Neuronal stem cell (in vitro differentiated cells): ENCODE measurements at regions not wholly inside any gene's neighbourhood (a gene's known extent, or its start where the extent isn't known, plus 50 kb on each side); places are given as distances from the start of the nearest gene placed in this dataset.

Source experiments
- DNase-seq: peaks from one replicate; pipeline ENCODE4 v3.0.0-alpha.2; 2013; ENCODE audit warnings: low spot score
- H2AFZ ChIP-seq: one replicate; pipeline ENCODE4 v1.6.1; 2013; ENCODE audit warnings: mild to moderate bottlenecking, low read length, inconsistent platforms
- H2AK5ac ChIP-seq: 2 replicates; pipeline ENCODE4 v1.6.1; 2013; ENCODE audit warnings: low read depth, mild to moderate bottlenecking, inconsistent platforms, low read length, moderate library complexity, mixed read lengths
- H2BK120ac ChIP-seq: 2 replicates; pipeline ENCODE4 v1.6.1; 2013; ENCODE audit warnings: low read depth, mild to moderate bottlenecking, inconsistent platforms, low read length, moderate library complexity, mixed read lengths
- H2BK12ac ChIP-seq: one replicate; pipeline ENCODE4 v1.6.1; 2013; ENCODE audit warnings: low read length, inconsistent platforms
- H2BK15ac ChIP-seq: 2 replicates; pipeline ENCODE4 v1.6.1; 2013; ENCODE audit warnings: mild to moderate bottlenecking, low read length, inconsistent platforms, mixed read lengths
- H2BK5ac ChIP-seq: one replicate; pipeline ENCODE4 v1.6.1; 2013; ENCODE audit warnings: inconsistent platforms, mild to moderate bottlenecking, low read length, moderate library complexity
- H3K14ac ChIP-seq: one replicate; pipeline ENCODE4 v1.6.1; 2013; ENCODE audit warnings: low read length, inconsistent platforms
- H3K18ac ChIP-seq: 2 replicates; pipeline ENCODE4 v1.6.1; 2013; ENCODE audit warnings: low read length, inconsistent platforms
- H3K23ac ChIP-seq: 2 replicates; pipeline ENCODE4 v1.6.1; 2013; ENCODE audit warnings: low read depth, mild to moderate bottlenecking, mixed read lengths, low read length, inconsistent platforms; ENCODE audit not compliant: poor library complexity
- H3K27ac ChIP-seq: replicated peaks from 3 replicates; pipeline ENCODE4 v1.5.1; 2013; ENCODE audit warnings: low read length, inconsistent platforms
- H3K27me3 ChIP-seq, 3 experiments: 2 replicates each; pipeline ENCODE4 v1.6.1; 2013; ENCODE audit warnings: low read length in 3 of 3, mild to moderate bottlenecking in 2 of 3, inconsistent platforms in 1 of 3, low read depth in 1 of 3, mixed read lengths in 1 of 3, moderate library complexity in 1 of 3; ENCODE audit not compliant: control insufficient read depth in 3 of 3, insufficient read depth in 3 of 3
- H3K36me3 ChIP-seq, 2 donors: replicated peaks in 1 of 2; 2 replicates each; pipeline ENCODE4 v1.6.1; 2013; ENCODE audit warnings: low read length in 2 of 2; ENCODE audit not compliant: control insufficient read depth in 2 of 2, insufficient read depth in 2 of 2
- H3K4ac ChIP-seq: 2 replicates; pipeline ENCODE4 v1.6.1; 2013; ENCODE audit warnings: inconsistent platforms, mild to moderate bottlenecking, low read length, moderate library complexity
- H3K4me1 ChIP-seq, 2 donors: 1 replicate in 1 of 2; 2 replicates in 1 of 2; pipeline ENCODE4 v1.6.1; 2013; ENCODE audit warnings: low read length in 2 of 2, low read depth in 1 of 2; ENCODE audit not compliant: control insufficient read depth in 2 of 2, insufficient read depth in 1 of 2
- H3K4me2 ChIP-seq: one replicate; pipeline ENCODE4 v1.6.1; 2013; ENCODE audit warnings: mild to moderate bottlenecking, low read length, inconsistent platforms; ENCODE audit not compliant: insufficient read depth, poor library complexity, severe bottlenecking
- H3K4me3 ChIP-seq, 2 donors: 2 replicates each; pipeline ENCODE4 v1.5.1; 2013; ENCODE audit warnings: low read length in 2 of 2, mild to moderate bottlenecking in 2 of 2, inconsistent platforms in 1 of 2, moderate library complexity in 1 of 2
- H3K79me1 ChIP-seq: one replicate; pipeline ENCODE4 v1.6.1; 2013; ENCODE audit warnings: low read depth, mild to moderate bottlenecking, inconsistent platforms, low read length, moderate library complexity
- H3K9ac ChIP-seq: one replicate; pipeline ENCODE4 v1.6.1; 2013; ENCODE audit warnings: mild to moderate bottlenecking, low read depth, low read length, inconsistent platforms; ENCODE audit not compliant: poor library complexity
- H3K9me3 ChIP-seq, 2 donors: replicated peaks in 1 of 2; 2 replicates each; pipeline versions ENCODE3 to v1.6.1; 2013; ENCODE audit warnings: low read length in 2 of 2, mild to moderate bottlenecking in 2 of 2, inconsistent platforms in 1 of 2, low read depth in 1 of 2, mixed read lengths in 1 of 2, moderate library complexity in 1 of 2; ENCODE audit not compliant: control insufficient read depth in 2 of 2, insufficient read depth in 1 of 2
- H4K8ac ChIP-seq: one replicate; pipeline ENCODE4 v1.6.1; 2013; ENCODE audit warnings: low read depth, mild to moderate bottlenecking, inconsistent platforms, low read length, moderate library complexity
- H4K91ac ChIP-seq: one replicate; pipeline ENCODE4 v1.6.1; 2013; ENCODE audit warnings: low read length, low read depth, mild to moderate bottlenecking, inconsistent platforms; ENCODE audit not compliant: poor library complexity
- WGBS, 2 donors: extraction: QIAGEN DNeasy Blood & Tissue Kit; methylation state at CpG; one replicate each; pipeline ENCODE4 v1.1.7; 2013; ENCODE audit warnings: missing lambda C conversion rate in 2 of 2, mixed read lengths in 1 of 2; ENCODE audit not compliant: insufficient read length in 2 of 2, insufficient replicate concordance in 1 of 2; ENCODE audit errors: extremely low coverage in 2 of 2; 5-methylcytosine and 5-hydroxymethylcytosine counted together

DNA sequence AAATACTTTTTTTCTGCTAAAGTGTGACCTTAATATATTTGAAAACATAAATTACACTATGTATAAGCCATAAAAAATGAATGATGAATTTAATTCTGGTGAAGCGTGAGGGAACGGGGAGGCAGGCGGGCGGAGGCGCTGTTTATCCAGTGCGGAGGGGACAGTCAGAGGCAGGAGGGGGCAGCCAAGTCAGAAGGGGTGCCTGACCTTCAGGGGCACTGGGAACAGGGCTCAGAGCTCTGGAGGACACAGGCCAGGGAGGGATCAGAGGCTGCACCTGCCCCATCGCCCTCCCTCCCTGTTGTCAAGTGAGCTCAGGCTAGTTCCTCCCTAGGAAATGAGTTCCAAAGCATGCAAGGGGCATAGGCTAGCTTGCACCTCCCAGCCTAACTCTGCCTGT, 82.0 kb upstream of the CASZ1 start:
- no peak overlapping the region for H3K4me2 ChIP-seq
- no peak overlapping the region for H2AFZ ChIP-seq
- no peak overlapping the region for H2BK120ac ChIP-seq
- no peaks in the 10 kb centered on the region for H3K79me1 ChIP-seq
- H3K27ac ChIP-seq: no peak overlapping the region
- no peaks in the 10 kb centered on the region for H3K36me3 ChIP-seq
- peak overlapping the region; percentile 66 for H3K9ac ChIP-seq
- no peak overlapping the region for H2BK15ac ChIP-seq
- peak overlapping the region; percentile 78 for H3K18ac ChIP-seq
- no peak overlapping the region for H3K23ac ChIP-seq
- H3K27me3 ChIP-seq: peaks cover 0 to 13% (median 0%) of the 10 kb centered on the region in 3 experiments
- H2BK12ac ChIP-seq: no peak overlapping the region
- no peak overlapping the region for H3K4me3 ChIP-seq
- H4K91ac ChIP-seq: no peak overlapping the region
- H2BK5ac ChIP-seq: no peak overlapping the region
- H4K8ac ChIP-seq: no peak overlapping the region
- no peak for DNase-seq
- no peak overlapping the region for H2AK5ac ChIP-seq
- H3K4me1 ChIP-seq: peaks cover 0 to 2% of the 10 kb centered on the region in 2 donors
- no CpG with 5 or more reads among the region's 7 CpGs for WGBS, 2 donors
- H3K9me3 ChIP-seq: no peaks in the 10 kb centered on the region
- no peak overlapping the region for H3K4ac ChIP-seq
- H3K14ac ChIP-seq: no peak overlapping the region

GRCh38 chr1:10880063-10880462, 83.6 kb upstream of the CASZ1 start:
- Histone ChIP-seq H3K4ac (no peak overlapping the region), H2BK15ac (no peak overlapping the region), H4K91ac (no peak overlapping the region), H3K9ac (no peak overlapping the region), H4K8ac (no peak overlapping the region), H2BK5ac (no peak overlapping the region), H3K27ac (no peak overlapping the region), H2BK120ac (no peak overlapping the region), H3K36me3 (no peaks in the 10 kb centered on the region), H3K4me1 (peaks cover 0 to 2% of the 10 kb centered on the region in 2 donors), H2BK12ac (no peak overlapping the region), H3K18ac (peak overlapping the region; percentile 18), H3K4me2 (no peak overlapping the region), H2AFZ (no peak overlapping the region), H3K27me3 (peaks cover 0 to 10% (median 0%) of the 10 kb centered on the region in 3 experiments), H2AK5ac (no peak overlapping the region), H3K23ac (no peak overlapping the region), H3K14ac (no peak overlapping the region), H3K79me1 (no peaks in the 10 kb centered on the region), H3K9me3 (no peaks in the 10 kb centered on the region), H3K4me3 (no peak overlapping the region)
- no CpG with 5 or more reads among the region's 7 CpGs for WGBS, 2 donors
- DNase-seq: no peak

DNA sequence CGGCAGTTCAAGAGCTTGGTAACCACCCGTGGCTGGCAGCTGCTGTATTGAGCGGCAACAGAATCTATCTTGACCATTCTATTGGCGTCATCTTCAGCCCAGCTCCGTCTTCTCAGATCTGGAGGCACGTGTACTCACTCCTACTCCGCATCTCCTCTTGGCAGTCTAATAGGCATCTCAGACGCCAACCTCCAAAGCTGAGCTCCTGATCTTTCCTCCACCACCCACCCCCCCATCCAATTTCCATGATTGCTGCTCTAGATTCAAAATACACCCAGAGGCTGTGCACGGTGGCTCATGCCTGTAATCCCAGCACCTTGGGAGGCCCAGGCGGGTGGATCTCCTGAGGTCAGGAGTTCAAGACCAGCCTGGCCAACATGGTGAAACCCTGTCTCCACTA, 84.6 kb upstream of the CASZ1 start:
- Histone ChIP-seq H3K4me1 (peaks cover 0 to 2% of the 10 kb centered on the region in 2 donors), H3K9ac (no peak overlapping the region), H3K14ac (no peak overlapping the region), H2AFZ (no peak overlapping the region), H2BK5ac (no peak overlapping the region), H3K23ac (no peak overlapping the region), H3K9me3 (no peaks in the 10 kb centered on the region), H2BK15ac (no peak overlapping the region), H2BK120ac (no peak overlapping the region), H3K27me3 (peaks cover 0 to 13% (median 0%) of the 10 kb centered on the region in 3 experiments), H3K4ac (no peak overlapping the region), H2AK5ac (no peak overlapping the region), H4K91ac (no peak overlapping the region), H3K79me1 (no peaks in the 10 kb centered on the region), H2BK12ac (no peak overlapping the region), H3K4me3 (no peak overlapping the region), H3K27ac (no peak overlapping the region), H3K36me3 (no peaks in the 10 kb centered on the region), H4K8ac (no peak overlapping the region), H3K4me2 (no peak overlapping the region), H3K18ac (no peak overlapping the region)
- WGBS, 2 donors: no CpG with 5 or more reads among the region's 10 CpGs
- no peak for DNase-seq

DNA sequence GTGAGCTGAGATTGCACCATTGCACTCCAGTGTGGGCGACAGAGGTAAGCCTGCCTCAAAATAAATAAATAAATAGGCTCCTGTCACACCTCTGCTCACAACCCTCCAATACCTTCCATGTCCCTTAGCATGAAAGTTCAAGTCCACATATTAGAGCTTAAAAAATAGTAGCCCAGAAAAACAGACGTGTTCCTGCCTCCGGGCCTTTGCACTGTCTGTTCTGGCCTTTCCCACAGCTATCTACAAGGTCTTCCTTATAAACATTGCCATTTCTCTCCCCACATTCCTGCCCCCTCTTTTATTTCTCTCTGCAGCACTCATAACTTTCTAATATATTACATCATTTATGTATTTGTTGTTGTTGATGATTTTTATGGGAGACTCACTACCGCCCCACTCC, 85.6 kb upstream of the CASZ1 start:
- H2BK15ac ChIP-seq: no peak overlapping the region
- no peak overlapping the region for H3K4me2 ChIP-seq
- H4K91ac ChIP-seq: no peak overlapping the region
- H2BK120ac ChIP-seq: no peak overlapping the region
- H3K27me3 ChIP-seq: peaks cover 0 to 13% (median 0%) of the 10 kb centered on the region in 3 experiments
- H2AFZ ChIP-seq: no peak overlapping the region
- H2AK5ac ChIP-seq: no peak overlapping the region
- H3K23ac ChIP-seq: no peak overlapping the region
- no peak overlapping the region for H3K4me3 ChIP-seq
- no peaks in the 10 kb centered on the region for H3K36me3 ChIP-seq
- H2BK5ac ChIP-seq: no peak overlapping the region
- DNase-seq: no peak
- no peak overlapping the region for H2BK12ac ChIP-seq
- no peak overlapping the region for H3K9ac ChIP-seq
- no peak overlapping the region for H3K27ac ChIP-seq
- H3K18ac ChIP-seq: no peak overlapping the region
- H3K9me3 ChIP-seq: no peaks in the 10 kb centered on the region
- peaks cover 0 to 2% of the 10 kb centered on the region in 2 donors for H3K4me1 ChIP-seq
- H3K4ac ChIP-seq: no peak overlapping the region
- H3K79me1 ChIP-seq: no peaks in the 10 kb centered on the region
- no peak overlapping the region for H4K8ac ChIP-seq
- no CpG with 5 or more reads among the region's 4 CpGs for WGBS, 2 donors
- H3K14ac ChIP-seq: no peak overlapping the region
